Activated naive CD4-positive, alpha-beta T cell treated with anti-CD3 and anti-CD28 coated beads for 36 hours (primary cell): ENCODE measurements at regions not wholly inside any gene's neighbourhood (a gene's known extent, or its start where the extent isn't known, plus 50 kb on each side); places are given as distances from the start of the nearest gene placed in this dataset.
"Not testable (repeated sequence)": the region's sequence is repeated elsewhere in the genome, so short reads cannot be mapped to it uniquely, and the experiment has no call there.

Source experiments
- CTCF ChIA-PET: fragments of 350-600 bp; sonication (Branson Sonifier 250); formaldehyde crosslinking; loops from one replicate; lab custom pipeline; 2021; ENCODE audit warnings: antibody characterized with exemption; lab: Charles Lee
- DNase-seq: peaks from one replicate; pipeline ENCODE4 v3.0.0-alpha.2; 2020
- H3K27ac Mint-ChIP-seq: one replicate; pipeline ENCODE4 v1.8.0; 2021; ENCODE audit warnings: mild to moderate bottlenecking, mixed read lengths
- H3K27me3 Mint-ChIP-seq: one replicate; pipeline ENCODE4 v1.8.0; 2021; ENCODE audit warnings: low read depth, mixed read lengths
- H3K36me3 Mint-ChIP-seq: one replicate; pipeline ENCODE4 v1.8.0; 2021; ENCODE audit warnings: low read depth, mixed read lengths
- H3K4me1 Mint-ChIP-seq: one replicate; pipeline ENCODE4 v1.8.0; 2021; ENCODE audit warnings: low read depth, mixed read lengths
- H3K4me3 Mint-ChIP-seq: one replicate; pipeline ENCODE4 v1.8.0; 2021; ENCODE audit warnings: mild to moderate bottlenecking, moderate library complexity, mixed read lengths
- H3K9me3 Mint-ChIP-seq: one replicate; pipeline ENCODE4 v1.8.0; 2021; ENCODE audit warnings: mixed read lengths
- intact Hi-C: fragments of 100-400 bp; cut with micrococcal nuclease; formaldehyde crosslinking; loops from one replicate; pipeline ENCODE4 v1.15.1; 2023

- H3K27ac Mint-ChIP-seq = no peak overlapping the region
- H3K9me3 Mint-ChIP-seq = no peaks in the 10 kb centered on the region
- intact Hi-C loops = no loop called here
- H3K36me3 Mint-ChIP-seq = no peaks in the 10 kb centered on the region
- no peaks in the 10 kb centered on the region for H3K4me1 Mint-ChIP-seq
- no peaks in the 10 kb centered on the region for H3K27me3 Mint-ChIP-seq
- no peak for DNase-seq
- CTCF ChIA-PET = no interaction called here
- no peak overlapping the region for H3K4me3 Mint-ChIP-seq
Observed at GRCh38 chr4:57320217-57320616, 210.0 kb upstream of the IGFBP7 start.

GRCh38 chr4:57318703-57319102 lies 208.5 kb upstream of the IGFBP7 start:
- intact Hi-C loops = no loop called here
- CTCF ChIA-PET = no interaction called here
- DNase-seq = no peak
- Mint-ChIP-seq H3K9me3 (no peaks in the 10 kb centered on the region), H3K27me3 (no peaks in the 10 kb centered on the region), H3K4me3 (no peak overlapping the region), H3K4me1 (no peaks in the 10 kb centered on the region), H3K36me3 (no peaks in the 10 kb centered on the region), H3K27ac (no peak overlapping the region)

- CTCF ChIA-PET = no interaction called here
- Mint-ChIP-seq H3K27ac (no peak overlapping the region), H3K4me1 (no peaks in the 10 kb centered on the region), H3K4me3 (no peak overlapping the region), H3K27me3 (no peaks in the 10 kb centered on the region), H3K9me3 (no peaks in the 10 kb centered on the region), H3K36me3 (no peaks in the 10 kb centered on the region)
- DNase-seq = no peak
- intact Hi-C loops = no loop called here
Observed at GRCh38 chr4:57314636-57315035, 204.5 kb upstream of the IGFBP7 start.

- Mint-ChIP-seq H3K4me1 (no peaks in the 10 kb centered on the region), H3K4me3 (no peak overlapping the region), H3K9me3 (no peaks in the 10 kb centered on the region), H3K27me3 (no peaks in the 10 kb centered on the region), H3K27ac (no peak overlapping the region), H3K36me3 (no peaks in the 10 kb centered on the region)
- CTCF ChIA-PET = interaction anchor here (1.5 kb wide), 1 partner anchor 148 kb away, joined by 5 read pairs; no protein-coding TSS in a partner anchor
- intact Hi-C loops = no loop called here
- DNase-seq = no peak
Observed at GRCh38 chr4:57312296-57312695, 202.1 kb upstream of the IGFBP7 start.

GRCh38 chr4:57309658-57310057 lies 199.5 kb upstream of the IGFBP7 start:
- Mint-ChIP-seq H3K27me3 (peaks cover 2% of the 10 kb centered on the region), H3K36me3 (no peaks in the 10 kb centered on the region), H3K4me3 (no peak overlapping the region), H3K9me3 (no peaks in the 10 kb centered on the region), H3K4me1 (no peaks in the 10 kb centered on the region), H3K27ac (no peak overlapping the region)
- intact Hi-C loops = no loop called here
- CTCF ChIA-PET = no interaction called here
- DNase-seq = no peak

- Mint-ChIP-seq H3K36me3 (no peaks in the 10 kb centered on the region), H3K4me3 (no peak overlapping the region), H3K27me3 (peaks cover 2% of the 10 kb centered on the region), H3K27ac (no peak overlapping the region), H3K4me1 (no peaks in the 10 kb centered on the region), H3K9me3 (no peaks in the 10 kb centered on the region)
- DNase-seq = no peak
- intact Hi-C loops = no loop called here
- CTCF ChIA-PET = no interaction called here
Observed at GRCh38 chr4:57308301-57308700, 198.1 kb upstream of the IGFBP7 start.

GRCh38 chr4:57305836-57306235 lies 195.7 kb upstream of the IGFBP7 start:
- CTCF ChIA-PET = no interaction called here
- no peaks in the 10 kb centered on the region for H3K9me3 Mint-ChIP-seq
- H3K27ac Mint-ChIP-seq = no peak overlapping the region

GRCh38 chr4:57303012-57303751 lies 193.0 kb upstream of the IGFBP7 start:
- CTCF ChIA-PET = no interaction called here
- no peaks in the 10 kb centered on the region for H3K9me3 Mint-ChIP-seq
- no peaks in the 10 kb centered on the region for H3K4me1 Mint-ChIP-seq
- intact Hi-C loops = no loop called here
- peaks cover 4% of the 10 kb centered on the region for H3K27me3 Mint-ChIP-seq
- no peaks in the 10 kb centered on the region for H3K36me3 Mint-ChIP-seq
- no peak for DNase-seq
- H3K4me3 Mint-ChIP-seq = no peak overlapping the region
- no peak overlapping the region for H3K27ac Mint-ChIP-seq

More at GRCh38 chr4:57305836-57306235, 195.7 kb upstream of the IGFBP7 start:
- Mint-ChIP-seq H3K4me3 (no peak overlapping the region), H3K36me3 (no peaks in the 10 kb centered on the region), H3K27me3 (peaks cover 4% of the 10 kb centered on the region), H3K4me1 (no peaks in the 10 kb centered on the region)
- DNase-seq = no peak
- intact Hi-C loops = no loop called here

GRCh38 chr4:57300300-57300699 lies 190.1 kb upstream of the IGFBP7 start:
- DNase-seq, H3K9me3 Mint-ChIP-seq, intact Hi-C loops, H3K4me1 Mint-ChIP-seq, H3K27me3 Mint-ChIP-seq, H3K36me3 Mint-ChIP-seq, H3K27ac Mint-ChIP-seq, H3K4me3 Mint-ChIP-seq: not testable (repeated sequence)
- CTCF ChIA-PET = interaction anchor here (1.1 kb wide), 1 partner anchor 109 kb away, joined by 5 read pairs; no protein-coding TSS in a partner anchor

GRCh38 chr4:57291911-57292310 lies 181.7 kb upstream of the IGFBP7 start:
- no peak for DNase-seq
- no peaks in the 10 kb centered on the region for H3K4me1 Mint-ChIP-seq
- no peaks in the 10 kb centered on the region for H3K27me3 Mint-ChIP-seq
- no peak overlapping the region for H3K27ac Mint-ChIP-seq
- CTCF ChIA-PET = no interaction called here
- peaks cover 3% of the 10 kb centered on the region for H3K9me3 Mint-ChIP-seq
- H3K36me3 Mint-ChIP-seq = no peaks in the 10 kb centered on the region
- intact Hi-C loops = no loop called here
- no peak overlapping the region for H3K4me3 Mint-ChIP-seq

GRCh38 chr4:57287687-57288604 lies 177.8 kb upstream of the IGFBP7 start:
- CTCF ChIA-PET = no interaction called here
- no peak overlapping the region for H3K4me3 Mint-ChIP-seq
- intact Hi-C loops = no loop called here

GRCh38 chr4:57282933-57283310 lies 172.7 kb upstream of the IGFBP7 start:
- H3K27ac Mint-ChIP-seq = no peak overlapping the region
- no peaks in the 10 kb centered on the region for H3K36me3 Mint-ChIP-seq
- H3K4me1 Mint-ChIP-seq = no peaks in the 10 kb centered on the region
- intact Hi-C loops = no loop called here
- H3K9me3 Mint-ChIP-seq = no peaks in the 10 kb centered on the region
- no peak for DNase-seq
- H3K4me3 Mint-ChIP-seq = no peak overlapping the region
- CTCF ChIA-PET = no interaction called here
- H3K27me3 Mint-ChIP-seq = peaks cover 5% of the 10 kb centered on the region

More at GRCh38 chr4:57287687-57288604, 177.8 kb upstream of the IGFBP7 start:
- no peak for DNase-seq
- Mint-ChIP-seq H3K27ac (no peak overlapping the region), H3K27me3 (no peaks in the 10 kb centered on the region), H3K36me3 (no peaks in the 10 kb centered on the region), H3K4me1 (no peaks in the 10 kb centered on the region), H3K9me3 (no peaks in the 10 kb centered on the region)
